ENCODE measurements at regions not wholly inside any gene's neighbourhood (a gene's known extent, or its start where the extent isn't known, plus 50 kb on each side); places are given as distances from the start of the nearest gene placed in this dataset.

DNA sequence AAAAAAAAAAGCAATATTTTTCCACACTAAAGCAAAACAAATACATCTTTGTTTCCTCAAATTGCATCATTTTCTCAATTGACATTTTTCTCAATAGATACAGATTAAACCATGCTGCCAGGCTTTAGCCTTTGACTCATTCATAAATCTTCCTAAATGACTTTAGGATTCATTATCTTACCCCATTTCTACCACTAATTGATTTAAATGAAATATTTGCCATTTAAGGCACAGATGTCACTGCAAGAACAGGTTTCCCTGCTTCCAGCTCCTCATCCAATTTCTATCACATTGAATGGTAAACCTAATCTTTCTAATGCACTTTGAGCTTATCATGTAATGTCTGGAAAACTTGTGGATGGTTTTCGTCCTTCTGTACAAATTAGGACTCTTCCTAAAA, 298.7 kb downstream of the RPL10L start:
- no peak for TF ChIP-seq EP300 (IDR thresholded peaks at IDR 0.05; ENCODE audit: borderline replicate concordance)
- TF ChIP-seq RAD21 (IDR thresholded peaks at IDR 0.05; ENCODE audit: low read depth): no peak
